Left kidney (tissue), 1 donor: ENCODE measurements at regions not wholly inside any gene's neighbourhood (a gene's known extent, or its start where the extent isn't known, plus 50 kb on each side); places are given as distances from the start of the nearest gene placed in this dataset.
"Not testable (repeated sequence)": the region's sequence is repeated elsewhere in the genome, so short reads cannot be mapped to it uniquely, and the experiment has no call there.

Experiments
- DNase-seq: peaks from one replicate; pipeline ENCODE4 v3.0.0-alpha.2; 2013

DNA sequence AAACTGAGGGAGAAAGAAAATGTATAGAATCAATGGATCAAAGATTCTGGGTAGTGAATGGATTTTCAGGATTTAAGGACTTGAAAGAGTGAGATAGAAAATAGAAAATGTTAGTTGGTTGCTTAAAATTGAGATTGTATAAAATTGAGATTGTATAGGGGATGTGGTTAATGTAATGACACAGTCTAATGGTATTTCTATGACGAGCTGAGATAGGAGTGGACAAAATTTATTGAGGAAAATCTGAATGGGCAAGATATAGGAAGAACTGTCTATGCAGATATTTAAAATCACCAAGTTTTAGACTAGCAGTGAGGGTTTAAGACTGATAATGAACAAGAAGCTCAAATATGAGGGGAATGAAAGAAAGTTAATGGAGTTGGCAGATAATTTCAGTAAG lies 406.6 kb downstream of the NYAP2 start:
- DNase-seq: no peak

DNA sequence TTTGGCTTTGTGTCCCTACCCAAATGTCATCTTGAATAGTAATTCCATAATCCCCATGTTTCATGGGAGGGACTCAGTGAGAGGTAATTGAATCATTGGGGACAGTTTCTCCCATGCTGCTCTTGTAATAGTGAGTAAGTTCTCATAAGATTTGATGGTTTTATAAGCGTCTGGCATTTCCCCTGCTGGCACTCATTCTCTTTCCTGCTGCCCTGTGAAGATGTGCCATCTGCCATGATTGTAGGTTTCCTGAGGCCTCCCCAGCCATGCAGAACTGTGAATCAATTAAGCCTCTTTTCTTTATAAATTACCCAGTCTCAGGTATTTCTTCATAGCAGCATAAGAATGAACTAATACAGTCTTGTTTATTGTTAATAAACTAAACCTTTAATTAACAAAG lies 402.6 kb downstream of the NYAP2 start:
- DNase-seq: not testable (repeated sequence)

DNA sequence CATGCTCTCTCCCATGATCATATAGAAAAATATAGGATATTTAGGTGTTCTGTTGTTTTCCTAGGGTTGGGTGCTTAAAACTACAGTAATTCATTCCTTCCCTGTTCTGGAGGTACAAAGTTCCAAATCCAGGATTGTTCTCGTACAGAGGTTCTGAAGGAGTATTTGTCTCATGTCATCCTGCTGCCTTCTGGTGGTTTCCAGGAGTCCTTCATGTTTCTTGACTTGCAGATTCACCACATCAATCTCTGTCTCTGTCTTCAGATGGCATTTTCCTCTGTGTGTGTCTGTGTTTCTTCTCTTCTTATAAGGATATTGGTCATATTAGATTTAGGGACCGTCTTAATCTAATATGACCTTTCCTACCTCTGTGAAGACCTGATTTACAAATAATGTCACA lies 397.9 kb downstream of the NYAP2 start:
- no peak for DNase-seq

DNA sequence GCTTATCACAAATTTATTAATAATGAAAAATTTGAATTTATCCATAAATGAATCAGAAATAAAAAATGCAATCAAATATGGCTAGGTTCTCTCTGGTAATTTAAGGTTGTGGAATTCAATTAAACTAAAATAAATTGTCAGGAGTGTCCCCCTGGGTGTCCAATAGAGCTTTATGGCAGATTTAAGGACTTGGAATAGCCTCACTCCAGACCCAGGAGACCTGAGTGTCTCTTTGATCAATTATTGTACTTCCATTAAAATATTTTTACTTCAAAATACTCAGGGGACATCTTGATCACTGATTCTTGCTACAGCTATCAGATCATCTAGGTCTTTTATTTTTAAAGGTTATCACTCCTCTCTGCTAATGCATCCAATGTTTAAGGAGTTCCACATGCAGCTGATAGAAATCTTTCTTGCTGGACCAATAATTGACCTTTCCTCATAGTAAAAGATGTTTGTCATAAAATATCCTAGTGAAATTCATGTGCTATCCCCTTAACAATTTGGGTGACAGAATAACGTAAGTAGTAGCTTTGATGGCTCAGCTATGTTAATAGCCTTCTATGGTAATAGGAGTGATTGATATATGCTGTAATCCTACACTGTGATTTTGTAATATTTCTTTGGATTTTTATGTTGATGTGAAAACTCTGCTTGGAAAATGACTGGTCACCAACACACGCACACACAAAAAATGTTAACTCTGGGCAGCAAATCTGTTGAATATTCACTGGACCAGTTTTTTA lies 395.3 kb downstream of the NYAP2 start:
- no peak for DNase-seq

DNA sequence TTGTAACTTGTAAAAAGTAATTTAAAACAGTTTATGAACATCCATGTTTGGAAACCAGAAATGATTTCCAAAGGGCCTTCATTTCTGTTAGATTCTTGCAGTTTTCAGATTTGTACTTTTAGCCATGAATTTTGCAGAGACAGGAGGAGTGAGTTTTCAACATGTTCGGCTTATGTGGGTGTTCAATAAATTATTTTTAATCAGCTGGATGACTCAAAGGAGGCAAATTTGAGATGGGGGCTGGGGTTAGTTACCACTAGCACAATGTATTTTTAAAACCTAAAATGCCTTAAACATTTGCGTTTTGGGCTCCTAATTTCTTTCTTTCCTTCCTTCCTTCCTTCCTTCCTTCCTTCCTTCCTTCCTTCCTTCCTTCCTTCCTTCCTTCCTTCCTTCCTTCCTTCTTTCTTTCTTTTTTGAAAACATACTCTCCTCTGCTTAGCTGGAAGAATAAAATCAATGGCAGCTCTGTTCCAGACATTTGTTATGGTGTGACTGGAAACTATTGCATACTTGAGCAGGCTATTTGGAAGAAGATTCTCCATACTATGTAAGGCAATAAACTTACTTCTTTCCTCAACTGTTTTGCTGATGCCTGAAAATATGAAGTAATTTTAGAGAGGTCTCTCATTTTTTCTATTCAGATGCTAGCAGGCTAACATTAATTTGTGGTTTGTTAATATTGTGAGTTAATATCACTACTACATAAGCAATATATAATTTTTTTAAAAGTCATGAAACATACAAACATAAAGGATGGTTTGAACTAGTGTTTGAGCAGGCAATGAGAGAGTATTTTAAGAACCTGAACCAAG lies 394.4 kb downstream of the NYAP2 start:
- no peak for DNase-seq

DNA sequence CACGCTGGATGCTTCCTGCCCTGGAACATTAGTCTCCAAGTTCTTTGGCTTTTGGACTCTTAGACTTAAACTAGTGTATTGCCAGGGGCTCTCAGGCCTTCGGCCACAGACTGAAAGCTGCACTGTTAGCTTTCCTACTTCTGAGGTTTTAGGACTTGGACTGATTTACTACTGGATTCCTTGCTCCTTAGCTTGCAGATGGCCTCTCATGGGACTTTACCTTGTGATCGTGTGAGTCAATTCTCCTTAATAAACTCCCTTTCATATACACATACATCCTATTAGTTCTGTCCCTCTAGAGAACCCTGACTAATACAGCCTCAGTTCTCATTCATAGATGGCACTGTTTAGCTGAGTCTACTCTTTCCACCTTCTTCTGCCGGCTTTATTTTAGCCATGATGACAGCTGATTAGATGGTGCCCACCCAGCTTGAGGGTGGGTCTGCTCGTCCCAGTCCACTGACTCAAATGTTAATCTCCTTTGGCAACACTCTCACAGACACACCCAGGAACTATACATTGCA lies 389.1 kb downstream of the NYAP2 start:
- DNase-seq: no peak

DNA sequence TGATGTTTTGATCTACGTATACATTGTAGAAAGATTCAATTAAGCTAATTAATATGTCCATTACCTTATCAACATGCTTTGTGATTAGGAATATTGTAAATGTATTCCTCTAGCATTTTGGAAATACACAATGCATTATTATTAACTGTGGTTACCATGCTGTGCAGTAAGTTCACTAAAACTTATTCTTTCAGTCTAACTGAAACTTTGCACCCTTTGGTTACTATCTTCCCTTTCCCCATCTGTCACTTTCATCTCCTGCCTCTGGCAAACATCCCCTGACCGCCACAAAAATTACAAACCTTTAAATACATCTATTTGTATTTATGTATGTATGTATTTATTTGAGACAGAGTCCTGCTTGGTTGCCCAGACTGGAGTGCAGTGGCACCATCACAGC lies 388.0 kb downstream of the NYAP2 start:
- no peak for DNase-seq

DNA sequence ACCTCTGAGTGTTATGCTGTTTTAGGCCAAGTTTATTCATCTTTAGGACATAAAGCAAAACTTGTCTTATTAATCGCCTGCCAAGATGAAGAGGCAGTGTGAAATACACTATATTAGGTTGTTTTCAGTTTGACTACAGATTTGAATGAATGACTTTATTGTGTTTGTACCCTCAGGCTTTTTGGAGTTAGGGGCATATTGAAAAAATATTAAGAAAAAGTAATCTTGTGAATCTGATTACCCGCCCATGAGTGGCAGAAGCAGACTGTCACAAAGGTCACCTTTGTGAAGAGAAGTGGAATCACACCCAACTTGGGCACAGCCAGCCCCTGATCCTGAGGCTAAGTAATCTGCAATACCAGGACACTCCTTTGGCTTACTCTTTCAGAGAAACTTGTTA lies 382.5 kb downstream of the NYAP2 start:
- DNase-seq: no peak

DNA sequence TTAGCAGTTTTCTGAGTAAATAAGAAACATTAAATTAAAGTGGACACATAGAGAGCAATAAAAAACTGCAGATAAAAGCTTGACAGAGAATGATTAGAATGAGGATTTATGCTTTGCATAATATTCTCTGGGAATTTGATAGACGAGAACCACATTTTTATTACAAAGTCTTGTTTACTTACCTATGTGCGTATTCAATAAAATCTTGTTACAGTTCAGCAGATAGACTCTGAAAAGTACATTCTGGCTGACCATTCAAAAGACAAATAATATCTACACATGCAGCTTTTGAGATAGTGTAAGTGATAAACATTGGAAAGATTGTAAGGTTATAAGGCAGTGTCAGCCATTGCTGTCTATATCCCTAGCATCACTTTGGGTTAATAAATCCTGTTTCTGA lies 381.6 kb downstream of the NYAP2 start:
- no peak for DNase-seq

DNA sequence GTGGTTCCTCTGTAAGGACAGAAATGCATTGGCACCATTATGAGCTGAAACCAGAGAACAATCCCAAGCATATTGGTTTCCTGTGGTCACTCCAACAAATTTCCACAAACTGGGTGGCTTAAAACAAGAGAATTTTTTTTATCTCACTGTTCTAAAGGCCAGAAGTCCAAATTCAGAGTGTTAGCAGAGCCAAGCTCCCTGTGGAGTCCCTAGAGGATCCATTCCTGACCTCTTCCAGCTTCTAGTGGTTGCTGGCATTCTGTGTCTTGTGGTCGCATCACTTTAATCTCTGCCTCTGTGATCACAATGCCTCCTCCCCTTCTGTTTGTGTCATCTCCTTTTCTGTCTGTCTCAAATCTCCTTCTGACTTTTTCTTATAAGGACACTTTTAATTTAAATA lies 380.3 kb downstream of the NYAP2 start:
- DNase-seq: no peak

DNA sequence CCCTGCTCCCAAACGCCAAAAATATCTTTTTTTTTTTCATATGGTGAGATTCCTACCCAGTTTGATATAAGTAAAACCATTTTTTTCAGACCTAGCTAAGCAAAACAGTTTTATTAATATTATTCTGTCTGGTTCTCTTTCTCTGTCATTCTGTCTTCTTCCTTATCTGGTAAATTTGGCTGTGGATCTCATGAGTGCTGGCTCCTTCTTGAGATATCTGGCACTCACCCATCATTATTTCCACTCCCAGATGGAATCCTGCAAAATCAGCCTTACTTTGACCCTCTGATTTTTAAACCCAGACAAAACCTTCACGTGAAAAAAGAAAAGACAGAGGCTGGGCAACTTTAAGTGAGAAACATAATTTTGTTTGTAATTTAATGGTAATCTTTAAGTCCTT lies 373.6 kb downstream of the NYAP2 start:
- no peak for DNase-seq

DNA sequence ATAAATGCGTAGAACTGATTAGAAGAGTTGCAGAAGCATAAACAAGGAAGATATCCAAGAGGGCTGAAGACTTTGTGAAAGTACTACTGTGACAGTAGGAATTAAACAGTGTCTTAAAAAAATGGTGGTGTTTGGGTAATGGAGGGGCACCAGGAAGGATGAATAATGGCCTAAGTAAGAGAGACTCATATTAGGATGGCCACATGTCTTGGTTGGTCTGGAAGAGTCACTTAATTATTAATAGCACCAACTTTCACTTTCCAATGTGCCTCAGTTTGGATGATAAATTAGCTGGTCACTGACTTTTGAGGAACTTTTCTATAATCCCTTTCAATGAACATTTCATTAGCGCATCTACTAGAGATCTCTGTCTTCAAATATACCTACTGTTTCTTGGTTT lies 372.2 kb downstream of the NYAP2 start:
- no peak for DNase-seq

DNA sequence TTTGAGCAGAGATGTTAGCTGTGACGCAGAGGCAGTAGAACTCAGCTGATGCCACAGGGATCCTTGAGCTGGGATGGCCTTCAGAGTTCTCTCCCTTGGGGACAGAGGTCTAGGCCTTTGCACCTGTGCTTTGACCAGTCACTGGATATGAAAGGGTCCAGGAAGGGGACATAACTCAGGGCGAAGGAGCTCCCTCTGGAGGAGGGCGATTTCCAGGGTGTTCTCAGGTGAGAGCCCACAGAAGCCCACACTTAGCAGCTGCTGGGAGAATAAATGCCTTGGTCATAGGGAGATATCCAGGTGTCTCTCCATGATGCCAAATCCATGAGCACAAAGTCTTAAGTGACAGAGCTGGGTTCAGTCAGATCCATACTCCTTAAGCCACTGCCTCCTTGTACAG lies 369.2 kb downstream of the NYAP2 start:
- no peak for DNase-seq

DNA sequence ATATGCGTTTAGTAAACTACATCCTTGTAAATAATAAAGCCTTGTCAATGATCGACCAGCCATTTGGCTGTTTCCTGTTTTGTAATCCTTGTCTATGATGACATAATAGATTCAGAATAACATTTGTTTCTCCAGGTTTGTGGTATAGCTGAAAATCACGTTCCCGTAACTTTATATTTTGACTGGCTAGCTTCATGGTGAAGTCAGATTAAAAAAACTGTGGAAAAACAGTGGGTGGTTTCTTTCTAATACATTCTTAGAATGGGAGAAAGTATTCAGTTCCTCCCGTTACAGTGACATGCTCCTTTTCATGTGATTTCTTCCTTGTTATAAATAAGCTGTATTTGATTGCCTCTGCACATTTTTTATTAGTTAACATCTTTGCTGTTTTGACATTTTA lies 366.9 kb downstream of the NYAP2 start:
- no peak for DNase-seq

DNA sequence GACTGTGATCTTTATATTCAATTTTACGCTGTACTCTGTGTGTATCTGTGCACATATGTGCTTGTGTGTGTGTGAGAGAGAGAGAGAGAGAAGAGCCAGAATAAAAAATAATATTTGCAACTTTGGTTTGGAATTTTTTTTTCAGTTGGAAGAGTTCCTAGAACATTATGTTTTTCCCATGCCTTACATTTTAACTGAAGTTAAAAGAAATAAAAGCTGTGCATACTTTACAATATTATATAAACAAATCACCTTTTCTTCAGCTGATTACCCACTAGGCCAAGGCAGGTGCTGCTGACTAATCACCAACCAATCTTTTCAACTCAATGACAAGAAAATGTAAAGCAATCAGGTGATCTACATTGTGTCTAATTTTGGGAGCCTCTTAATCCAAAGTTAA lies 366.3 kb downstream of the NYAP2 start:
- no peak for DNase-seq

DNA sequence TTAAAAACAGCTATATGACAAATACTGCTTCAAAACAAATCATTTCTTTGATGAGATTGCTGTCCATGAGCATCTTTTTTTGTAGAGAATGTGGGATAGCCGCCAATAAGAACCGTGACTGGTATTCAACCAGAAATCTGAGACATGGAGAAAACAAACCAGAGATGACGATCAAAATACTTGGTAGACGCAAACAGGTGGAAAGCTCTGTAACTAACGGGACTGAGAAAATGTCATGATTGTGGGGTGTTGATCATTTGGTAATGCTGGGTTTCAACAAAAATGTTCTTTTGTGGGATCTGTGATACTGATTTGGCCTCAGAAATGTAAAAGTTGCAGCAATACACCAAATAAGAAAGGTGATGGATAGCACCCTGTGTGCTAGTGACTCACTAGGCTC lies 364.8 kb downstream of the NYAP2 start:
- no peak for DNase-seq

DNA sequence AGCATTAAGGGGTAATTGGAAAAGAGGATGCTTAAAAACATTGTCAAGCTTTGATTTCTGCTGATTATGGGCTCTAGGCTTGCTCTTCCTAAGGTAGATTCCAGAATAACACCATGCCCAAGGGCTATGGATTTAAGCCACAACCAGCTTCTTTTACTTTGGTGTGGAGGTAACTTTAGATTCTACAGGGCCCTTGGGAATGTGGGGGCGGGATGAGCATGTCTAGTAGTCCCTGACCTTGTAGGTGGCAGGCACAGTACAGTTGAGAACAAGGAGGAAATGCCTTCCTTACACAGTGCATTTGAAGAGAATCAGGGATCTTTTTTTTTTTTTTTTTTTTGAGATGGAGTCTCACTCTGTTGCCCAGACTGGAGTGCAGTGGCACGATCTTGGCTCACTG lies 364.2 kb downstream of the NYAP2 start:
- no peak for DNase-seq

DNA sequence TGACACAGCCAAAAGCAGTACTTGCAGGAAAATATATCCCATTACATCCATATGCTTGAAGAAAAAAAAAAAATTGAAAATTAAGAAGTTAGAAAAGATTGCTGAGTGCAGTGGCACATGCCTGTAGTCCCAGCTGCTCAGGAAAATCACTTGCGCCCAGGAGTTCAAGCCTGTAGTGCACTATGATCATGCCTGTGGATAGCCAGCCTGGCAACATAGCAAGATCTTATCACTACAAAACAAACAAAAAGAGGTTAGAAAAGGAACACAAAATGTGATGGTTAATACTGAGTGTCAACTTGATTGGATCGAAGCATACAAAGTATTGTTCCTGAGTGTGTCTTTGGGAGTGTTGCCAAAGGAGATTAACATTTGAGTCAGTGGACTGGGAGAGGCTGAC lies 361.9 kb downstream of the NYAP2 start:
- DNase-seq: no peak

DNA sequence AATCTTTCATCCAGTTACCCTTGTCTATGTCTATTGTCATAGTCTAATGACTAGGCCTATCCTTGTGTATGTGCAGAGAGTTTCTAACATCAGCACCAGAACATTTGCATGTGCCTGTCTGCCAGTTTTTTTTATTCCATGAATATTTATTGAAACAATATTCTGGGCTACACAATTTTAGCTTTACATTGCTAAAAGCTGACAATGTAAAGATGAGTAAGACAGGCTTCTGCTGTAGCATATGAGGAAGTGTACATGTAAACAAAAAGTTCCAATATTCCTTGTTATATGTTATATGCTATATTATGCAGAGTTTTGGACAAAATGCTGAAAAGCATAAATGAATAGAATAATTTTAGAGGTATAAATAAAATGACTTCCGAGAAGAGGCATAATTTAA lies 357.7 kb downstream of the NYAP2 start:
- no peak for DNase-seq

DNA sequence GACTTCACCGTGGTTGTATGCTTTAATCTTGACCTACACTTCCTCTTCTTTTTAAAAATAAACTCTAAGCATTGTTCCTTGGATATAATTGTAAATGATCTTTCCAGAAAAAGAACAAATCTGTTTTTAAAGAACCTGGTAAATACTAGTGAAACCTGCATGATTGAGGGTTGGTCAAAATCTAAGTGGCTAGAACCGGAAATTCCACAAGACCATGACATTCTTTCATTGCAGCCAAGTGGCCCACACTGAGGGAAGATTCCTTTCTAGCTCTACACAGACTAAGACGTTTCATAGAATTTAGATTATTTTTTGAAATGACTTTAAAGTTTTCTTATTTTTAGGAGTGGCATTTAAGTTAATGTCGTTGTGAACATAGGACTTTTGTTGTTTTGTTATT lies 356.7 kb downstream of the NYAP2 start:
- DNase-seq: no peak

DNA sequence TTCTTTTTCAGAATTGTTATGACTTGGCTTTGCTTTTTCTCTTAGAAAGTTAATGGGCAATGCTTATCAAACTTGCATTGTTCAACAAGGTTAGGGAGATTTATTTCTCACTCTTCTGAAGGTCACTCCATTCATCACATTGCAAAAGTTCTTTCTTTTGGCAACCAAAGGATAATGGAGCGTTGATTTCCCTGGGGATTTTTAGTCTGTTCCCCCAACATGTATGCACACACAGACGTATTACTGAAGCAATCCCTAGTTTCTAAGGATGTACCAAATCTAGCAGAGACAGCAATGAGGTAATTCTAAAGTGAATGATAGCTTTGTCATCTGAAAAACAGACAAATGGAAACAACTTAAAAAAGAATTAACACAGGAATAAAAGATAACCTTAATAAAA lies 349.1 kb downstream of the NYAP2 start:
- no peak for DNase-seq

DNA sequence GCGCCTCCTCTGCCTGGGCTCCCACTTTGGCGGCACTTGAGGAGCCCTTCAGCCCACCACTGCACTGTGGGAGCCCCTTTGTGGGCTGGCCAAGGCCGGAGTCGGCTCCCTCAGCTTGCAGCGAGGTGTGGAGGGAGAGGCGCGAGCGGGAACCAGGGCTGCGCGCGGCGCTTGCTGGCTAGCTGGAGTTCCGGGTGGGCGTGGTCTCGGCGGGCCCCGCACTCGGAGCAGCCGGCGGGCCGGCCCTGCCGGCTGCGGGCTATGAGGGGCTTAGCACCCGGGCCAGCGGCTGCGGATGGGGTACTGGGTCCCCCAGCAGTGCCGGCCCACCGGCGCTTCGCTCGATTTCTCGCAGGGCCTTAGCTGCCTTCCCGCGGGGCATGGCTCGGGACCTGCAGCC lies 344.5 kb downstream of the NYAP2 start:
- DNase-seq: not testable (repeated sequence)

DNA sequence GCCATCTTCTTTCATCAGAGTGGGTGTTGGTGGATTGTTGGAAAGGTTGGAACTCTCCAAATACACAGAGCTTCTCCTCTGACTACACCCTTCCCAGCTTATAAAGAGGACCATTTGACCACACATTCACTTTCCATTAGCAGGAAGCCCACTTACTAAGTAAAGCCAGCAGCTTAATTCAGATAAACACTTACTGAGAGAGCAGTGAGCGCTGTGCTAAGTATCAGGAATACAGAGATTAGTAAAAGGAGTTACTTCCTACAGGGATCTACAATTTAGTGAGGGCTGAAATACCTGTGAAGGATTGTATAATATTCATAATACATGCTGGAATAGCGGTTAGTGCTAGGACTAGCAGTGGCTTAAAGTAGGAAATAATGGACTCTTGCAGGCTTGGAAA lies 343.0 kb downstream of the NYAP2 start:
- no peak for DNase-seq

DNA sequence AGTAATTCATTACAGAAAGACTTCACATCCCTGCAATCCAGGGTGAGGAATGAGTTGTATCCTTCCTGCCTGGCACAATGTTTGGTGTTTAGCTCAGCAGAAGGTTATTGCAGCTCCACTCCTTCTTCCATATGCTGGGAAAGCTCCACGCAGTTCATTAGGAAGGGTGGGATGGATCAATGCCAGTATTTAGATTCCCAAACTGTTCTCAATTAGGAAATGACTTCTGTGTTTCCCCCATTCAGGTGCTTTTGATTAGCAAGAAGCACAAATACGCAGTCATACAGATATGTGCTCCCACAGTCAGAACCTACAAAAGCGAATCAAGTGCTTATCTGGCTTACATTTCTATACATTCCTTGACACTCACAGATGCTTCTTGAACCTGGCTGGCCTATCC lies 340.6 kb downstream of the NYAP2 start:
- DNase-seq: no peak
